GM13977 (cell line): ENCODE measurements at regions not wholly inside any gene's neighbourhood (a gene's known extent, or its start where the extent isn't known, plus 50 kb on each side); places are given as distances from the start of the nearest gene placed in this dataset.

Experiments
- DNase-seq: peaks from one replicate; pipeline ENCODE4 v3.0.0; 2012; ENCODE audit warnings: low spot score
- in situ Hi-C: fragments of 300-500 bp; cut with MboI; formaldehyde crosslinking; loops from one replicate; pipeline ENCODE4 v1.12.0; 2022; ENCODE audit warnings: low sequenced_read_pairs, low pct_unique_long_range_greater_than_20kb, mixed read lengths, inconsistent platforms; ENCODE audit not compliant: unreplicated experiment
- TF ChIP-seq, protein P1 (sequence below): IDR thresholded peaks from 2 replicates; pipeline ENCODE4 v1.5.1; 2012; ENCODE audit warnings: mild to moderate bottlenecking, control low read depth; ENCODE audit not compliant: insufficient read depth; ENCODE audit errors: extremely low read depth, missing control alignments

DNA sequence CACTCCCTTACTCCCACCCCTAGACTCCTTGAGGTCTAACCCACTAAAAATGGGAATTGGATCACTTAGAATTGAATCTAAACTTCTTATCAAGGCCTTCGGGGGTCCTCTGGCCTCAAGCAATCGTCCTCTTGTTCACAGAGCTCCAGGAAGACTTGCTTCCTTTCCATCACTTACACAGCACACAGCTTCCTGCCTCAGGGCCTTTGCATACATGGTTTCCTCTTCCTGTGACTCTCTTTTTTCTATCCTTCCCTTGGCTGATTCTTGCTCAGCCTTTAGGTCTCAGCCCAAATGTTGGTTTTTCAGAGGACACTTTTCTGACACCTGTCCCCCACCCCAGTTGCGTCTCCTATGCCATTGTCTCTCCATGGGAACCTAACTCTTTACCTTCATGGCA, 50.0 kb upstream of the ALDH1B1 start:
- DNase-seq = no peak
- in situ Hi-C loops = no loop called here
- TF ChIP-seq, protein P1, sequence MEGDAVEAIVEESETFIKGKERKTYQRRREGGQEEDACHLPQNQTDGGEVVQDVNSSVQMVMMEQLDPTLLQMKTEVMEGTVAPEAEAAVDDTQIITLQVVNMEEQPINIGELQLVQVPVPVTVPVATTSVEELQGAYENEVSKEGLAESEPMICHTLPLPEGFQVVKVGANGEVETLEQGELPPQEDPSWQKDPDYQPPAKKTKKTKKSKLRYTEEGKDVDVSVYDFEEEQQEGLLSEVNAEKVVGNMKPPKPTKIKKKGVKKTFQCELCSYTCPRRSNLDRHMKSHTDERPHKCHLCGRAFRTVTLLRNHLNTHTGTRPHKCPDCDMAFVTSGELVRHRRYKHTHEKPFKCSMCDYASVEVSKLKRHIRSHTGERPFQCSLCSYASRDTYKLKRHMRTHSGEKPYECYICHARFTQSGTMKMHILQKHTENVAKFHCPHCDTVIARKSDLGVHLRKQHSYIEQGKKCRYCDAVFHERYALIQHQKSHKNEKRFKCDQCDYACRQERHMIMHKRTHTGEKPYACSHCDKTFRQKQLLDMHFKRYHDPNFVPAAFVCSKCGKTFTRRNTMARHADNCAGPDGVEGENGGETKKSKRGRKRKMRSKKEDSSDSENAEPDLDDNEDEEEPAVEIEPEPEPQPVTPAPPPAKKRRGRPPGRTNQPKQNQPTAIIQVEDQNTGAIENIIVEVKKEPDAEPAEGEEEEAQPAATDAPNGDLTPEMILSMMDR = no peak

DNA sequence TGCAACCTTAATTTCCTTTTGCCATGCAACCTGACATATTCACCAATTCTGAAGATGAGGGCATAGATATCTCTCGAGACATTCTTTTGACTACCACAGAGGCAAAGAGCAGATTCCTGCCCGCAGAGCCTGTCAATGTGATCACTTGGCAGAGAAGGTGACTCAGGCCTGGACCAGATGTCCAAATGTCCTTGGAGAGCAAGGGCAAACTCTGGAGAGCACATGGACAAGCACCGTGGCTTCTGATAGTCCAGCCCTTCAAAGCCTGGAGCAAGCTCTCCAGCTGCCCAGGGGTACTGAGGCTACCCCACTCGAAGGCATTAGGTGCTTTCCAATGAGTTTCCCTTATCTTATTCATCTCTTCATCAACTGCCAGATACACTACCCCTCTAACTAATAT, 50.4 kb upstream of the ALDH1B1 start:
- in situ Hi-C loops = no loop called here
- no peak for DNase-seq
- TF ChIP-seq, protein P1 = no peak

DNA sequence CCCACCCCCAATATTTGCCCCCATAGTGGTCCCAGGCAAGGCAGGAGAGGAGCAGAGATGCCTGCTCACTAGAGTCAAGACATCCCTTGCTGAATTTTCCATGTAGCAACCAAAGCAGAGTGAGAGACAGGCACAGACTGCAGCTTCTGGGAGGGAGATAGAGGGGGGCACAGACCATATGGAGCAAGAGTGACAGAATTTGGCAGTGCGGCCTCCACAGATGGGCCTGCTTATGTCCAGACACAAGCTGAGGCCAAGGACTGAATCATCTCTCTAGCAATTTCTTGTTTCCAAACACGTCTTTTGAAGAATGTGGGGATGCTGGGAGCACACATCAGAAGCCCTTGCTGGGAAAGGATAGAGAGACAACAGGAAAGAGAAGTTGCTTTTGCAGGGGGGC, 53.0 kb upstream of the ALDH1B1 start:
- TF ChIP-seq, protein P1 = no peak
- in situ Hi-C loops = no loop called here
- DNase-seq = no peak

DNA sequence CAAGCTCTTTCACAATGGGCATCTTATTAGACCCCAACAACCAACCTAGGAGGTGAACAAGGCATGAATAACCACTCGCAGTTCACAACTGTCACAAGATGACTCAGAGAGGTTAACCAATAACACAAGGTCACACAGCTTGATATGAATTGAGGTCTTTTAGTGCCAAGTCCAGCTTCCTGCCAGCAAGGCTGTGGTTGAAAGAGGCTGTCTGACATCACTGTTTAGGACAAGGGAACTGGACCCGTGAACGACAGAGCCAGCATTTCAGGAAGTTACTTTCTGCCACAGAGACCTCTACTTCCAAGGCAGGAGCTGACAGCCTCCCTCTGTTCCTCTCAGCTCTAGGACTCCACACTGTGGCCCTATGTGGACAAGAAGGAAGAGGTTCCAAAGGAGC, 53.4 kb upstream of the ALDH1B1 start:
- in situ Hi-C loops = no loop called here
- DNase-seq = no peak
- TF ChIP-seq, protein P1 = no peak

DNA sequence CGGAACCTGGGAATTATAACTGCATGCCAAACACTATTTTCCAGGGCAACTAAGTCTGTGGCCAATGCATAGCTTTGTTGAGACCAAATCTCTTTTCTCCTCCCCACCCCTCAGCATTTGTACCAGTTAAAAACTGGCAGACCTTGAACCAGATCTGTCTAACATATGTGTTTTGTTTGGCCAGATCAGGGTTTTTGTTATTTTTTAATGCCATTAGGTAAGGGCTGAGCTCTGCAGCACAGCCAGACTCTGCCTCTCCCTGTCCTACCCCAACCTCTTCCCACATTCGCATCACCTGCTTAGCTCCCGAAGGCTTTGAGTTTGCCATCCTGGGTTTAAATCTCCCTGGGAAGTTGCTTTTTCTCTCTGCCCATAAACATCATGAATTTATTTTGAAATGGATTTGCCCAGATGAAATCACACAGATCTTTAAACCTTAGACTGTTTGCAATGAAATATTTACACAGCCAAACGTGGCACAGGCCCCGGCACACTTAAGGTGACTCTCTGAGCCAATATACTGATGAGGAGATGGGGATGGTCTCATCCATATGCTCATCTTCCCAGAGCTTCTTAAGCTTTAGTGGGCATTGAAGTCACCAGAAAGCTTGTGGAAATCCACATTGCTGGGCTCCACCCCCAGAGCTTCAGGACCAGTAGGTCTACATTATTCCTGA, 54.0 kb upstream of the ALDH1B1 start:
- in situ Hi-C loops = no loop called here
- no peak for DNase-seq

DNA sequence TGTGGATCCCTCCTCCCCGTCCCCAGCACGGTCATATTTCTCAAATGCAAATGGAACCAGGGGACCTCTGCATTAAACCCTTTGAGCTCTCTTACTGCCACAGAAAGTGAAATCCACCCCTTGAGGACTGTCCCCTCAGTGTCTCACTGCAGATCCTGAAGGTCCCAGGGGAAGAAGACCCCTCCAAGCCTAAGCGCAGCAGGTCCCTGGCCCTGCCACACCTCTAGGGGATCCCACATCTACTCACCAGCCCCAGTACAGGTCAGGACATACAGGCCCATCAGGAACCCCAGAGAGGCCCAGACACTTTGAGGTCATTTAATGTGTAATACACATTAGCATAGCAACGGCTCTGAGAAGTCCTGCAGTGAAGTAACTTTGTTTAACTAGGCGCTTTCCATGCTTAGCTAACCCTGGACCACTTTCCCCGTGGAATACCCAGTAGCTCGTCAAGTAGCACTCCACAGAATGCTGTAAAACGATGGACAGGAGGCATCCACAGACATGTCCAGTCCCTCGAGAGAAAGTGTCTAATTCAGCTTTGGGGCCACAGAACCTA, 54.7 kb upstream of the ALDH1B1 start:
- no peak for DNase-seq
- TF ChIP-seq, protein P1 = no peak
- in situ Hi-C loops = no loop called here

More for the DNA sequence above, 54.0 kb upstream of the ALDH1B1 start:
- TF ChIP-seq, protein P1 = no peak
